CD14-positive monocyte (primary cell): ENCODE measurements at regions not wholly inside any gene's neighbourhood (a gene's known extent, or its start where the extent isn't known, plus 50 kb on each side); places are given as distances from the start of the nearest gene placed in this dataset.

ENCODE experiments used
- DNase-seq, 3 donors: peaks; one replicate each; pipeline ENCODE4 v3.0.0-alpha.2; 2011 to 2022
- H2AFZ ChIP-seq: 2 replicates; pipeline ENCODE4 v1.6.0; 2012; ENCODE audit warnings: mild to moderate bottlenecking, low read depth, low read length, inconsistent platforms; ENCODE audit not compliant: insufficient read depth, poor library complexity, severe bottlenecking
- H3K27ac ChIP-seq, 2 donors: 1 replicate in 1 of 2; 2 replicates in 1 of 2; pipeline ENCODE4 v1.5.1; 2012 to 2013; ENCODE audit warnings: low read length in 2 of 2, control low read depth in 1 of 2, inconsistent platforms in 1 of 2, low read depth in 1 of 2, mild to moderate bottlenecking in 1 of 2
- H3K27me3 ChIP-seq, 2 donors: one replicate each; pipeline versions ENCODE4 v1.6.0 to v1.6.1; 2011 to 2013; ENCODE audit warnings: low read length in 2 of 2; ENCODE audit not compliant: control insufficient read depth in 2 of 2, insufficient read depth in 2 of 2
- H3K36me3 ChIP-seq, 2 donors: replicated peaks in 1 of 2; 1 replicate in 1 of 2; 2 replicates in 1 of 2; pipeline versions ENCODE4 v1.5.1 to v1.6.1; 2012 to 2013; ENCODE audit warnings: low read length in 2 of 2, control low read depth in 1 of 2, inconsistent platforms in 1 of 2, mild to moderate bottlenecking in 1 of 2; ENCODE audit not compliant: insufficient read depth in 2 of 2, control insufficient read depth in 1 of 2
- H3K4me1 ChIP-seq, 2 donors: 1 replicate in 1 of 2; 2 replicates in 1 of 2; pipeline versions ENCODE4 v1.5.1 to v1.6.1; 2012 to 2013; ENCODE audit warnings: low read length in 2 of 2, control low read depth in 1 of 2, inconsistent platforms in 1 of 2, mild to moderate bottlenecking in 1 of 2, moderate library complexity in 1 of 2; ENCODE audit not compliant: insufficient read depth in 2 of 2, control insufficient read depth in 1 of 2
- H3K4me2 ChIP-seq: replicated peaks from 2 replicates; pipeline ENCODE3; 2012; ENCODE audit warnings: low read length, moderate library complexity, mild to moderate bottlenecking; ENCODE audit not compliant: poor library complexity, severe bottlenecking; ENCODE audit errors: extremely low read depth
- H3K4me3 ChIP-seq, 3 experiments: fragments of 200-600 bp in 1 of 3; sonication (generic) in 1 of 3; replicated peaks in 1 of 3; 1 replicate in 2 of 3; 2 replicates in 1 of 3; pipeline ENCODE4 v1.5.1; 2011 to 2013; ENCODE audit warnings: low read length in 3 of 3, mild to moderate bottlenecking in 3 of 3, control low read depth in 2 of 3, low read depth in 2 of 3, inconsistent platforms in 1 of 3, moderate library complexity in 1 of 3
- H3K79me2 ChIP-seq: 2 replicates; pipeline ENCODE4 v1.6.0; 2012; ENCODE audit warnings: mild to moderate bottlenecking, control low read depth, inconsistent platforms, low read length, moderate library complexity; ENCODE audit not compliant: insufficient read depth
- H3K9ac ChIP-seq: 2 replicates; pipeline ENCODE4 v1.6.0; 2017; ENCODE audit warnings: low read length, mild to moderate bottlenecking; ENCODE audit not compliant: insufficient read depth, poor library complexity, severe bottlenecking
- H3K9me3 ChIP-seq, 2 donors: replicated peaks in 1 of 2; 1 replicate in 1 of 2; 2 replicates in 1 of 2; pipeline versions ENCODE4 v1.5.1 to v1.6.1; 2012 to 2013; ENCODE audit warnings: low read length in 2 of 2, control low read depth in 1 of 2; ENCODE audit not compliant: control insufficient read depth in 1 of 2, insufficient read depth in 1 of 2
- H4K20me1 ChIP-seq: 2 replicates; pipeline ENCODE4 v1.6.0; 2012; ENCODE audit warnings: mild to moderate bottlenecking, low read length, control low read depth, moderate library complexity; ENCODE audit not compliant: insufficient read depth
- H3K27ac Mint-ChIP-seq, 7 donors: one replicate each; pipeline ENCODE4 v1.8.0; 2020; ENCODE audit warnings: mild to moderate bottlenecking in 7 of 7, mixed read lengths in 7 of 7, moderate library complexity in 6 of 7, inconsistent platforms in 2 of 7
- H3K27me3 Mint-ChIP-seq, 3 donors: one replicate each; pipeline ENCODE4 v1.8.0; 2021 to 2022; ENCODE audit warnings: low read depth in 3 of 3, mild to moderate bottlenecking in 3 of 3, mixed read lengths in 3 of 3, moderate library complexity in 3 of 3, inconsistent platforms in 1 of 3
- H3K36me3 Mint-ChIP-seq, 2 donors: one replicate each; pipeline ENCODE4 v1.8.0; 2020; ENCODE audit warnings: mixed read lengths in 2 of 2, inconsistent platforms in 1 of 2, mild to moderate bottlenecking in 1 of 2
- H3K4me1 Mint-ChIP-seq: one replicate; pipeline ENCODE4 v1.8.0; 2020; ENCODE audit warnings: mild to moderate bottlenecking, mixed read lengths
- H3K4me3 Mint-ChIP-seq, 2 donors: one replicate each; pipeline ENCODE4 v1.8.0; 2020; ENCODE audit warnings: mild to moderate bottlenecking in 2 of 2, mixed read lengths in 2 of 2, moderate library complexity in 1 of 2
- H3K9me3 Mint-ChIP-seq, 7 donors: one replicate each; pipeline ENCODE4 v1.8.0; 2020 to 2022; ENCODE audit warnings: mixed read lengths in 7 of 7, mild to moderate bottlenecking in 6 of 7, moderate library complexity in 6 of 7, inconsistent platforms in 2 of 7
- CTCF ChIP-seq: fragments of 200-600 bp; IDR thresholded peaks from one replicate; pipeline ENCODE4 v1.8.0; 2022; ENCODE audit warnings: antibody characterized with exemption, mild to moderate bottlenecking
- WGBS: methylation state at CpG from one replicate; pipeline ENCODE4 v1.1.5; 2013; ENCODE audit warnings: missing lambda C conversion rate; ENCODE audit not compliant: insufficient coverage; 5-methylcytosine and 5-hydroxymethylcytosine counted together
- intact Hi-C, 2 donors: fragments of 100-400 bp; cut with micrococcal nuclease; formaldehyde crosslinking; loops; one replicate each; pipeline versions ENCODE4 v1.15.0 to v1.15.1; 2023

- H3K36me3 Mint-ChIP-seq, result no peaks in the 10 kb centered on the region
- peaks cover 0 to 10% (median 7%) of the 10 kb centered on the region in 7 donors for H3K9me3 Mint-ChIP-seq
- no peaks in the 10 kb centered on the region for H3K9me3 ChIP-seq
- no peak overlapping the region for H3K27ac Mint-ChIP-seq
- intact Hi-C loops, result no loop called here
- no peak for TF ChIP-seq CTCF
- H2AFZ ChIP-seq, result peak overlapping the region; percentile 50
- H3K4me1 ChIP-seq, result peaks cover 5 to 12% of the 10 kb centered on the region in 2 donors
- peaks cover 0 to 2% (median 1%) of the 10 kb centered on the region in 3 donors for H3K27me3 Mint-ChIP-seq
- no peak overlapping the region for H3K27ac ChIP-seq
- H3K4me1 Mint-ChIP-seq, result peaks cover 17% of the 10 kb centered on the region
- DNase-seq, result no peak
- no peaks in the 10 kb centered on the region for H3K79me2 ChIP-seq
- no peaks in the 10 kb centered on the region for H4K20me1 ChIP-seq
- no peaks in the 10 kb centered on the region for H3K36me3 ChIP-seq
- no peak overlapping the region for H3K4me3 Mint-ChIP-seq
- no CpG with 5 or more reads among the region's 4 CpGs for WGBS
- H3K4me2 ChIP-seq, result no peak overlapping the region
- H3K27me3 ChIP-seq, result no peaks in the 10 kb centered on the region
- no peak overlapping the region for H3K4me3 ChIP-seq
- no peak overlapping the region for H3K9ac ChIP-seq
Observed at GRCh38 chr14:34340025-34340625, 121.9 kb downstream of the SPTSSA start.

- H3K27ac Mint-ChIP-seq, result no peak overlapping the region
- no peak overlapping the region for H3K9ac ChIP-seq
- WGBS, result 96% methylated on average over 2 of the region's 2 CpGs
- no peak overlapping the region for H3K4me2 ChIP-seq
- no peak for DNase-seq
- no peaks in the 10 kb centered on the region for H3K9me3 ChIP-seq
- H3K27me3 ChIP-seq, result no peaks in the 10 kb centered on the region
- no peak overlapping the region for H3K4me3 Mint-ChIP-seq
- H4K20me1 ChIP-seq, result no peaks in the 10 kb centered on the region
- intact Hi-C loops, result no loop called here
- no peaks in the 10 kb centered on the region for H3K36me3 Mint-ChIP-seq
- H3K36me3 ChIP-seq, result no peaks in the 10 kb centered on the region
- peaks cover 5 to 12% of the 10 kb centered on the region in 2 donors for H3K4me1 ChIP-seq
- H3K4me3 ChIP-seq, result no peak overlapping the region
- no peak for TF ChIP-seq CTCF
- H2AFZ ChIP-seq, result no peak overlapping the region
- peaks cover 0 to 2% (median 1%) of the 10 kb centered on the region in 3 donors for H3K27me3 Mint-ChIP-seq
- no peak overlapping the region for H3K27ac ChIP-seq
- no peaks in the 10 kb centered on the region for H3K79me2 ChIP-seq
- peaks cover 14% of the 10 kb centered on the region for H3K4me1 Mint-ChIP-seq
- peaks cover 0 to 7% (median 5%) of the 10 kb centered on the region in 7 donors for H3K9me3 Mint-ChIP-seq
Observed at GRCh38 chr14:34338056-34338455, 124.0 kb downstream of the SPTSSA start.
